ENCODE measurements at regions not wholly inside any gene's neighbourhood (a gene's known extent, or its start where the extent isn't known, plus 50 kb on each side); places are given as distances from the start of the nearest gene placed in this dataset.

GRCh38 chr1:36585569-36586548 lies 103.1 kb upstream of the CSF3R start:
- Histone ChIP-seq H3K36me3 (no peaks in the 10 kb centered on the region), H3K27ac (no peak overlapping the region), H3K9me3 (no peaks in the 10 kb centered on the region), H3K4me1 (no peaks in the 10 kb centered on the region), H3K27me3 (peaks cover 0 to 88% (median 43%) of the 10 kb centered on the region in 9 donors), H3K4me3 (no peak overlapping the region)
- 25 to 34% (median 27%) methylated on average over 20 to 24 of the region's 24 CpGs for WGBS, 4 donors
- no peak for TF ChIP-seq CTCF (IDR thresholded peaks at IDR 0.05)
- no peak for TF ChIP-seq POLR2A (IDR thresholded peaks at IDR 0.05)
- ATAC-seq = no peak
- intact Hi-C loops (cut with DNase I) = no loop called here
- no peak for DNase-seq

- no peak for ATAC-seq
- H3K36me3 ChIP-seq = no peaks in the 10 kb centered on the region
- intact Hi-C loops (cut with DNase I) = no loop called here
- H3K4me1 ChIP-seq = no peaks in the 10 kb centered on the region
- H3K27me3 ChIP-seq = peaks cover 0 to 86% (median 42%) of the 10 kb centered on the region in 9 donors
- no peak overlapping the region for H3K27ac ChIP-seq
- DNase-seq = no peak
- no peak for TF ChIP-seq CTCF (IDR thresholded peaks at IDR 0.05)
- no peak for TF ChIP-seq POLR2A (IDR thresholded peaks at IDR 0.05)
- WGBS, 4 donors = 73 to 80% (median 76%) methylated on average over 6 of the region's 6 CpGs
- no peaks in the 10 kb centered on the region for H3K9me3 ChIP-seq
- H3K4me3 ChIP-seq = no peak overlapping the region
These were observed 102.3 kb upstream of the CSF3R start for GRCh38 chr1:36584874-36585453.

- DNase-seq (no peak), ATAC-seq (no peak)
- no peak overlapping the region for H3K27ac ChIP-seq
- intact Hi-C loops (cut with DNase I) = no loop called here
- H3K36me3 ChIP-seq = no peaks in the 10 kb centered on the region
- no peaks in the 10 kb centered on the region for H3K9me3 ChIP-seq
- 56 to 67% (median 60%) methylated on average over 21 of the region's 21 CpGs for WGBS, 4 donors
- no peak for TF ChIP-seq POLR2A (IDR thresholded peaks at IDR 0.05)
- no peak for TF ChIP-seq CTCF (IDR thresholded peaks at IDR 0.05)
- no peaks in the 10 kb centered on the region for H3K4me1 ChIP-seq
- no peak overlapping the region for H3K4me3 ChIP-seq
- H3K27me3 ChIP-seq = peaks cover 0 to 87% (median 41%) of the 10 kb centered on the region in 9 donors
These were observed 101.5 kb upstream of the CSF3R start for GRCh38 chr1:36583980-36584782.

GRCh38 chr1:36583080-36583479 lies 100.4 kb upstream of the CSF3R start:
- H3K4me1 ChIP-seq = no peaks in the 10 kb centered on the region
- 60 to 81% (median 65%) methylated on average over 3 of the region's 3 CpGs for WGBS, 4 donors
- no peaks in the 10 kb centered on the region for H3K36me3 ChIP-seq
- H3K4me3 ChIP-seq = no peak overlapping the region
- H3K27ac ChIP-seq = no peak overlapping the region
- no peaks in the 10 kb centered on the region for H3K9me3 ChIP-seq
- intact Hi-C loops (cut with DNase I) = no loop called here
- ATAC-seq (no peak), DNase-seq (no peak)
- no peak for TF ChIP-seq POLR2A (IDR thresholded peaks at IDR 0.05)
- TF ChIP-seq CTCF (IDR thresholded peaks at IDR 0.05) = no peak
- peaks cover 0 to 80% (median 30%) of the 10 kb centered on the region in 9 donors for H3K27me3 ChIP-seq

All from heart left ventricle (tissue), 16 donors.